ENCODE measurements at regions not wholly inside any gene's neighbourhood (a gene's known extent, or its start where the extent isn't known, plus 50 kb on each side); places are given as distances from the start of the nearest gene placed in this dataset.

- H3K4me3 ChIP-seq: no peak overlapping the region
- no peaks in the 10 kb centered on the region for H3K4me1 ChIP-seq
- no peak for DNase-seq (ENCODE audit: low spot score in 2 of 2)
- no peaks in the 10 kb centered on the region for H3K36me3 ChIP-seq
- H3K27ac ChIP-seq: no peak overlapping the region
- peaks cover 0 to 6% (median 0%) of the 10 kb centered on the region in 4 donors for H3K9me3 ChIP-seq
- TF ChIP-seq CTCF (IDR thresholded peaks at IDR 0.05) (no peak), EP300 (IDR thresholded peaks at IDR 0.05) (no peak), POLR2A (IDR thresholded peaks at IDR 0.05) (no peak)
- 92 to 94% methylated on average over 3 of the region's 3 CpGs for WGBS, 2 donors
- H3K27me3 ChIP-seq: no peaks in the 10 kb centered on the region
These were observed 123.7 kb downstream of the KLF6 start for GRCh38 chr10:3661271-3661670.

- no peak for TF ChIP-seq POLR2A (IDR thresholded peaks at IDR 0.05)
- TF ChIP-seq EP300 (IDR thresholded peaks at IDR 0.05): no peak
- no peak for TF ChIP-seq CTCF (IDR thresholded peaks at IDR 0.05)
- no peak overlapping the region for H3K27ac ChIP-seq
- 79 to 84% methylated on average over 7 of the region's 7 CpGs for WGBS, 2 donors
- no peaks in the 10 kb centered on the region for H3K27me3 ChIP-seq
- peaks cover 0 to 6% (median 0%) of the 10 kb centered on the region in 4 donors for H3K9me3 ChIP-seq
- no peaks in the 10 kb centered on the region for H3K36me3 ChIP-seq
- no peaks in the 10 kb centered on the region for H3K4me1 ChIP-seq
- DNase-seq (ENCODE audit: low spot score in 2 of 2): no peak
- no peak overlapping the region for H3K4me3 ChIP-seq
These were observed 124.3 kb downstream of the KLF6 start for GRCh38 chr10:3660753-3661152.

GRCh38 chr10:3659203-3659917 lies 125.6 kb downstream of the KLF6 start:
- 90 to 91% methylated on average over 13 of the region's 13 CpGs for WGBS, 2 donors
- Histone ChIP-seq H3K4me1 (peaks cover 0 to 4% (median 0%) of the 10 kb centered on the region in 4 donors), H3K9me3 (peaks cover 0 to 6% (median 0%) of the 10 kb centered on the region in 4 donors), H3K4me3 (no peak overlapping the region), H3K36me3 (no peaks in the 10 kb centered on the region), H3K27me3 (no peaks in the 10 kb centered on the region), H3K27ac (no peak overlapping the region)
- TF ChIP-seq POLR2A (IDR thresholded peaks at IDR 0.05): no peak
- no peak for TF ChIP-seq CTCF (IDR thresholded peaks at IDR 0.05)
- TF ChIP-seq EP300 (IDR thresholded peaks at IDR 0.05): no peak
- DNase-seq (ENCODE audit: low spot score in 2 of 2): no peak

- TF ChIP-seq CTCF (IDR thresholded peaks at IDR 0.05): no peak
- no peak for TF ChIP-seq POLR2A (IDR thresholded peaks at IDR 0.05)
- no peak for TF ChIP-seq EP300 (IDR thresholded peaks at IDR 0.05)
- peaks cover 0 to 6% (median 0%) of the 10 kb centered on the region in 4 donors for H3K9me3 ChIP-seq
- no peak overlapping the region for H3K27ac ChIP-seq
- peaks cover 0 to 4% (median under 1%) of the 10 kb centered on the region in 4 donors for H3K4me1 ChIP-seq
- 68 to 69% methylated on average over 4 of the region's 4 CpGs for WGBS, 2 donors
- H3K27me3 ChIP-seq: no peaks in the 10 kb centered on the region
- H3K36me3 ChIP-seq: no peaks in the 10 kb centered on the region
- H3K4me3 ChIP-seq: no peak overlapping the region
- no peak for DNase-seq (ENCODE audit: low spot score in 2 of 2)
These were observed 126.2 kb downstream of the KLF6 start for GRCh38 chr10:3658766-3659165.

- Histone ChIP-seq H3K27ac (no peak overlapping the region), H3K27me3 (no peaks in the 10 kb centered on the region), H3K4me3 (no peak overlapping the region), H3K9me3 (peaks cover 0 to 6% (median 0%) of the 10 kb centered on the region in 4 donors), H3K36me3 (no peaks in the 10 kb centered on the region), H3K4me1 (peaks cover 0 to 6% (median 2%) of the 10 kb centered on the region in 4 donors)
- WGBS, 2 donors: 62 to 69% methylated on average over 3 of the region's 3 CpGs
- DNase-seq (ENCODE audit: low spot score in 2 of 2): no peak
- TF ChIP-seq EP300 (IDR thresholded peaks at IDR 0.05): no peak
These were observed 128.8 kb downstream of the KLF6 start for GRCh38 chr10:3656214-3656613.
